Subcutaneous abdominal adipose tissue (tissue), 5 donors: ENCODE measurements at regions not wholly inside any gene's neighbourhood (a gene's known extent, or its start where the extent isn't known, plus 50 kb on each side); places are given as distances from the start of the nearest gene placed in this dataset.

Source experiments
- H3K27ac ChIP-seq: one replicate; pipeline ENCODE4 v1.7.0; 2013; ENCODE audit warnings: low read depth, mild to moderate bottlenecking, inconsistent platforms, low read length, moderate library complexity
- H3K27me3 ChIP-seq, 5 donors: one replicate each; pipeline ENCODE4 v1.7.0; 2013; ENCODE audit warnings: low read length in 5 of 5, inconsistent platforms in 1 of 5; ENCODE audit not compliant: control insufficient read depth in 5 of 5, insufficient read depth in 4 of 5
- H3K36me3 ChIP-seq, 5 donors: one replicate each; pipeline ENCODE4 v1.7.0; 2013; ENCODE audit warnings: low read length in 5 of 5; ENCODE audit not compliant: control insufficient read depth in 5 of 5, insufficient read depth in 5 of 5
- H3K4me1 ChIP-seq, 5 donors: one replicate each; pipeline ENCODE4 v1.7.0; 2013; ENCODE audit warnings: low read length in 5 of 5, mild to moderate bottlenecking in 3 of 5, moderate library complexity in 1 of 5; ENCODE audit not compliant: control insufficient read depth in 5 of 5, insufficient read depth in 5 of 5
- H3K4me3 ChIP-seq, 5 donors: one replicate each; pipeline ENCODE4 v1.7.0; 2013; ENCODE audit warnings: low read length in 5 of 5, low read depth in 1 of 5
- H3K9ac ChIP-seq, 5 donors: one replicate each; pipeline ENCODE4 v1.7.0; 2013; ENCODE audit warnings: low read length in 5 of 5, mild to moderate bottlenecking in 4 of 5, moderate library complexity in 3 of 5
- H3K9me3 ChIP-seq, 5 donors: one replicate each; pipeline ENCODE4 v1.7.0; 2013; ENCODE audit warnings: low read length in 5 of 5; ENCODE audit not compliant: control insufficient read depth in 5 of 5
- donor health status: healthy.
- donor health status: healthy.
- donor health status: healthy.
- donor health status: healthy.
- donor health status: healthy.

DNA sequence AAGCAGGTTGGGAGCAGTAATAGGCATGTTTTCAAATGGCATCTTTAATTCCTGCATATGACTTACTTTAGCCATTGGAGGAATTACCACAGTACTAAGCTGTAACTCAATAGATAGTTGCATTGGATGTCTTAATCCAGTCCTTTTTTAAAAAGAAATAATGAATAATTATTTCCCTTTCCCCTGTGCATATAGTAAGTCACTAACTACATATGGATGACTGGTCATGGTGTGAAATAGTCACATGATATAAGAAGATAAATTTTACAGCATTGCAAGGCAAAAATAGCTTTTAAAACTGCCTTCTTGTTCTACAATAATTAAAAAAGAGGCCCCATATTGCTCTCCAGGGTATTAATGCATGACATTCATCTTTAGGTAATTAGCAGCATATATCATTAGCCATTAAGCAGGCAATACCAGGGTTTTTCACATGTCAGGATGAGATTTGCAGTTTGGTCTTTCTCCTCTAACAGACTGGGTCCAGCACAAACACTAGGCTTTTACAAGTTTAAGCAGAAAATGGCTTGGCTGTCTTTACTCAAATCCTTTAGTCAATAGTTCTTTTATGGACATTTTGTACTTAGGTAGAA lies 606.4 kb upstream of the RORB start:
- Histone ChIP-seq H3K4me1 (no peaks in the 10 kb centered on the region), H3K27me3 (no peaks in the 10 kb centered on the region), H3K4me3 (no peak overlapping the region), H3K36me3 (no peaks in the 10 kb centered on the region), H3K27ac (no peak overlapping the region), H3K9me3 (peaks cover 0 to under 1% (median 0%) of the 10 kb centered on the region in 5 donors), H3K9ac (no peak overlapping the region)

DNA sequence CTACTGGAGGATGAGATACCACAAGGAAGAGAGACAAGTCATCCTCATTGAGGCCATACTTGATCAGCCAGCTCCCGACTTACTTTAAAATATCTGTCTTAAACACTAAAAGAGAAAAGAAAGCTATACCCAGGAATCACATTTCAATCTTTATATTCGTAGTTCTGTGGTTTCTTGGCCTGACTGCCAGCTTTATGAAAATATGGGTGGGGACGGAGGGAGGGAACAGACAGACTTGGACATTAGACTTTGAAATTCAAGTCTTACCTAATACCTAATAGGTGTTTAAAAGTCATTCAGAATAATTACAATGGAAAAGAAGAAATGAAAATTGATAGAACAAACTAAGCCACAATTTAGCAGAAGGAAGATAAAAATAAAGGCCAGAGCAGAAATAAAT lies 604.8 kb upstream of the RORB start:
- H3K27ac ChIP-seq: no peak overlapping the region

DNA sequence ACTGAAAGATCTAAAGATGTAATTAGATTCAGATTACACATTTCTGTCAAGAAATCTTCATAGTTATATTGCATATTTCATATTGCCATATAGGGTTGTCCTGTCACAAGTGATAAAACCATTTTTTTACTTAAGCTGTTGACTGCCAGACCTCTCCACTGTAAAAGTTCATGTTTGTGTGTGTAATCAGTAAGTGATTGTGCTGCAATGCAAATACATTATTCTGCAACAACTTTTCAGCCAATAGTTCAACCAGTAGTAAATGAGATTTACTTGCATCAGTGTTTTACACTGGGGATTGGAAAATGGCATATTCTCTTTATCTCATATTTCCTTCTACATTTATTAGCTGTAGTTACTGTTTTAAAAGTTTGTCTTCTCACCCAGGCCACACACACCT lies 603.9 kb upstream of the RORB start:
- no peak overlapping the region for H3K4me3 ChIP-seq
- no peaks in the 10 kb centered on the region for H3K4me1 ChIP-seq
- H3K9me3 ChIP-seq: no peaks in the 10 kb centered on the region
- H3K36me3 ChIP-seq: no peaks in the 10 kb centered on the region
- no peak overlapping the region for H3K9ac ChIP-seq
- no peak overlapping the region for H3K27ac ChIP-seq
- H3K27me3 ChIP-seq: no peaks in the 10 kb centered on the region

More for the DNA sequence above, 604.8 kb upstream of the RORB start:
- Histone ChIP-seq H3K4me3 (no peak overlapping the region), H3K9me3 (no peaks in the 10 kb centered on the region), H3K4me1 (no peaks in the 10 kb centered on the region), H3K9ac (no peak overlapping the region), H3K27me3 (no peaks in the 10 kb centered on the region), H3K36me3 (no peaks in the 10 kb centered on the region)

DNA sequence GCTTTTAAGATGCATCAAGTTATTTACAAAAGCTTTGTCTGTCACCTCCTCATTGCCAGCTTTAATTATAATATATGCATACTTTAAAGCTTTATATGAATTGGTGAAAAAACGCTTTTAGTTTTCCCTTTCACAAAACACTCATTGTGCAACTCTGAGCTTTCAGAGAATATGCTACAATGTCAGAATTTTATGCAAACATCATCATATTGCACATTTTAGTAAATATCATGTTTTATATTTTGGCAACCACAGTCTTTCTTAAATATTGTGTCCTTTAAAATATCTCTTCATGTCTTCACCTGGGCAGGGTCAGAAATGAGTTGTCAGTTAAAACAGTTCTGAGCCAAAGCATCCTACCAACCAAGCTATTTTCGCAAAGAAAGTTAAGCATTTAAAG lies 601.1 kb upstream of the RORB start:
- Histone ChIP-seq H3K4me1 (no peaks in the 10 kb centered on the region), H3K9me3 (peaks cover 0 to 4% (median 0%) of the 10 kb centered on the region in 5 donors), H3K27me3 (no peaks in the 10 kb centered on the region), H3K4me3 (no peak overlapping the region), H3K9ac (no peak overlapping the region), H3K36me3 (no peaks in the 10 kb centered on the region), H3K27ac (no peak overlapping the region)

DNA sequence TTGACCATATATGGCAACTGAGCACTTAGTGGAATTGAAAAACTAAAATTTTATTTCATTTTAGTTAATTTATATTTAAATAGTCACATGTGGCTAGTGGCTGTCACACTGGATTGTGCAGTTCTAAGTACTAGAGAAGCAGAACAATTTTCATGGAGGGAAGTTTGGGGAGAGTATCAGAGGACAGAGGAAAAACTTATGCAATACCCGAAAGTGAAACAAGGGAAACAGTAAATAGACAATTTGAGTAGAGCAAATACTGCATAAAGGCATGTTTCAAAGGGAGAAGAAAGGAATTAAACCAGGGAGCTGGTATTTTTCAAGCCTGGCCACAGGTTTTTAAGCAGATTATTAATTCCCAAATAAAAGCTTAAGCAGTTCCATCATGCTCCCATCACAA lies 590.5 kb upstream of the RORB start:
- H3K4me3 ChIP-seq: no peak overlapping the region
- H3K4me1 ChIP-seq: no peaks in the 10 kb centered on the region
- H3K27ac ChIP-seq: no peak overlapping the region
- H3K36me3 ChIP-seq: no peaks in the 10 kb centered on the region
- H3K27me3 ChIP-seq: no peaks in the 10 kb centered on the region
- H3K9ac ChIP-seq: no peak overlapping the region
- no peaks in the 10 kb centered on the region for H3K9me3 ChIP-seq

DNA sequence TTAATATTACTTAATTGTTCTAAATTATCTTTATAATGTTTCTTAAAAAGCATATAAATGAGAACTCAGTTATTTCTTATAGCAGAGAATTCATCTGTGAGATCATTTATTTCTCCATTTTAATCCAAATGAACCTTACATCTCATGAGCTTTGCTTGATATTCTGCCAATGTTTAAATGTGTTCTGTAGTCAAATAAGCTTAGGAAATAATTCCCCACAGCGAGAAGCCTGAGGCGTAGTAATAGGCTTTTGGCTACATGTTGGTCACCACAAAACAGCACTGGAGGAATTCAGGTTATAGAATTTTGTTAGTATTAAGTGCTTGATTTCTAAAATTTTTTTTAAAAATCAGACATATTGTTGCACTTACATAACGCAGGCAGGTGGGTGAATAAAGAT lies 585.3 kb upstream of the RORB start:
- H3K36me3 ChIP-seq: no peaks in the 10 kb centered on the region
- no peak overlapping the region for H3K9ac ChIP-seq
- no peaks in the 10 kb centered on the region for H3K9me3 ChIP-seq
- no peak overlapping the region for H3K4me3 ChIP-seq
- no peaks in the 10 kb centered on the region for H3K27me3 ChIP-seq
- no peak overlapping the region for H3K27ac ChIP-seq
- no peaks in the 10 kb centered on the region for H3K4me1 ChIP-seq

DNA sequence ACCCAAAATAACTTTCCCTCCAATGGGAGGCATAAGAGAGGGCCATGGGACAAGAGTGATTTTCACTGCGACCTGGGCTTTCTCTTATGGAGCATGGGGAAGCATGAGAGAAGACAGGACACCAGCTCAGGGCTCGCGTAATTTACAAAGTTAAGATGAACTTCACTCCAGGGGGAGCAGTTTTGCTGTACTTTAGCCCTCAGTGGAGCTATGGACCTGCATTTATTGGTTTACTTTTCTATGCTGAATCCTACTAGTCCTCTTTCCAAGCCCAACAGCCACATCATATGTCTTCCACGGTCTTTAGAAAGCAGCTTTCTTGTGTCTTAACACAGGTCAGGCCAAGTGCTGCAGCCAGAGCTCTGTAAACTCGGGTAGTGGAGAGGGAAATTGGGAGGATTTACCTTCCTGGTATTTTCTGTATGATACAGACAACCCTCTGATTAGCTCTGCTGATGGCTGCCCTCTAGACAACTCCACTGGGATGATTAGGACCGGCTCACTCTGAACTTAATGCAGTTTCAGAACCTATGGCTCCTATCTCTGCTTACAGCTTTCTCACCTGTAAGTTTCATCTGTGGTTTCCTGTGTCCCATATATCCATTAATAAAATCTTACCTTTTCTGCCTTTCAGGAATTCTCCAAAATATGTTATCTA lies 581.0 kb upstream of the RORB start:
- H3K27ac ChIP-seq: no peak overlapping the region
- no peaks in the 10 kb centered on the region for H3K36me3 ChIP-seq
- H3K4me1 ChIP-seq: no peaks in the 10 kb centered on the region
- no peaks in the 10 kb centered on the region for H3K27me3 ChIP-seq
- H3K4me3 ChIP-seq: no peak overlapping the region
- no peak overlapping the region for H3K9ac ChIP-seq
- H3K9me3 ChIP-seq: no peaks in the 10 kb centered on the region

DNA sequence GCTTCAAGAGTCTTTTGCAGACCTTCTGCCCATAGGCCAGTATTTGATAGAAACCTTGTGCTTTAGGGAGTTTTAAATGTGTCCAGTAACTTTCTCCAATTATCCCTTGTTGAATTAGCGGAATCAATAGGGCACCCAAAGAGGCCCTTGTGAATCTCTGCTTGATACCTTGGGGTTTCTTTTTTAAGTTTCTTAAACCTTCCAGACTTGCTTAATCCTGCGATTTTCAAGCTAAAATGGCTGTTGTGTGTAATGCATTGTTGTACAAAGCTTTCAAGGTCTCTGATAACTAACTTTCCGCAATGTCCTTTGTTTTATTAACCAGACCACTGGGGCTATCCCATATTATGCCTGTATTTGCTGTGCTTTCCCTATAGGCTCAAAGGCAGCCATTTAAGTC lies 577.4 kb upstream of the RORB start:
- H3K9me3 ChIP-seq: no peaks in the 10 kb centered on the region
- H3K4me1 ChIP-seq: no peaks in the 10 kb centered on the region
- H3K4me3 ChIP-seq: no peak overlapping the region
- H3K9ac ChIP-seq: no peak overlapping the region
- no peaks in the 10 kb centered on the region for H3K36me3 ChIP-seq
- no peaks in the 10 kb centered on the region for H3K27me3 ChIP-seq
- H3K27ac ChIP-seq: no peak overlapping the region

DNA sequence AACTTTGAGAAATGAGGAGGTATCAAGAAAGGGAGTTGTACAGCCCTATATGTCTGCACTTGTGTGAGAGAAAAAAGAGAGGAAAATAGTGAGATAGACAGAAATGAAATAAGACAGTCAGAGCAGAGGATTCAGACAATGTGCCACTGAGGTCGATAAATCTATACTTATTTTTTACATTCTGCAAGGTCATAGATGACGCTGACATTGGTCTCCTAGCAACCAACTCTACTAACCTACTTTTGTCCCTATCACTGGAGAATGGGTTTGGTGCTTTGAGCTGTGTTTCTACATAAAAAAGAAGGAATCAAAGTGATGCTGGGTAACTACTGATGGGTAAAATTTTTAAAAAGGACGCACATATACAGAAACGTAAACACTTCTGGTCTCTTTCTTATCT lies 573.3 kb upstream of the RORB start:
- Histone ChIP-seq H3K27ac (no peak overlapping the region), H3K9me3 (no peaks in the 10 kb centered on the region), H3K9ac (no peak overlapping the region)

DNA sequence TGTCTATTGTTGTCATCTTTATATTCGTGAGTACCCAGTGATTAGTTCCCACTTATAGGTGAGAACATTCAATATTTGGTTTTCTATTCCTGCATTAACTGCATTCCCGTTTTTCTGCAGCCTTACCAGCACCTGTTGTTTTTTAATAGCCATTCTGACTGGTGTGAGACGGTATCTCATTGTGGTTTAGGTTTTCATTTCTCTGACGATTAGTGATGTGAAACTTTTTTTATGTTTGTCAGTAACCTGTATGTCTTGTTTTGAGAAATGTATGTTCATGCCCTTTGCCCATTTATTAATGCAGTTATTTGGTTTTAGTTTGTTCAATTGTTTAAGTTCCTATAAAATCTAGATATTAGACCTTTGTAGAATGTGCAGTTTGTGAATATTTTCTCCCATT lies 546.0 kb upstream of the RORB start:
- H3K4me1 ChIP-seq: no peaks in the 10 kb centered on the region
- no peak overlapping the region for H3K27ac ChIP-seq

More for the DNA sequence above, 573.3 kb upstream of the RORB start:
- Histone ChIP-seq H3K4me3 (no peak overlapping the region), H3K27me3 (no peaks in the 10 kb centered on the region), H3K4me1 (no peaks in the 10 kb centered on the region), H3K36me3 (no peaks in the 10 kb centered on the region)

More for the DNA sequence above, 546.0 kb upstream of the RORB start:
- H3K36me3 ChIP-seq: no peaks in the 10 kb centered on the region
- H3K4me3 ChIP-seq: no peak overlapping the region
- no peaks in the 10 kb centered on the region for H3K9me3 ChIP-seq
- no peaks in the 10 kb centered on the region for H3K27me3 ChIP-seq
- no peak overlapping the region for H3K9ac ChIP-seq
